Activated CD4-positive, alpha-beta T cell treated with anti-CD3 and anti-CD28 coated beads, Interleukin-2, amount 10 ng/mL, durations not matched to agents 7 days and 5 days (primary cell): ENCODE measurements at regions not wholly inside any gene's neighbourhood (a gene's known extent, or its start where the extent isn't known, plus 50 kb on each side); places are given as distances from the start of the nearest gene placed in this dataset.
"Not testable (repeated sequence)": the region's sequence is repeated elsewhere in the genome, so short reads cannot be mapped to it uniquely, and the experiment has no call there.

Source experiments
- CTCF ChIA-PET: fragments of 350-600 bp; sonication (Branson Sonifier 250); formaldehyde crosslinking; loops from one replicate; lab custom pipeline; 2021; ENCODE audit warnings: antibody characterized with exemption; lab: Charles Lee
- POLR2A ChIA-PET: fragments of 350-600 bp; sonication (Branson Sonifier 250); formaldehyde crosslinking; loops from one replicate; lab custom pipeline; 2021; ENCODE audit warnings: antibody characterized with exemption; lab: Charles Lee
- DNase-seq: peaks from one replicate; pipeline ENCODE4 v3.0.0-alpha.2; 2020
- H3K27ac Mint-ChIP-seq: one replicate; pipeline ENCODE4 v1.8.0; 2021; ENCODE audit warnings: mild to moderate bottlenecking, moderate library complexity, mixed read lengths
- H3K27me3 Mint-ChIP-seq: one replicate; pipeline ENCODE4 v1.8.0; 2021; ENCODE audit warnings: mixed read lengths
- H3K36me3 Mint-ChIP-seq: one replicate; pipeline ENCODE4 v1.8.0; 2021; ENCODE audit warnings: low read depth, mixed read lengths
- H3K4me1 Mint-ChIP-seq: one replicate; pipeline ENCODE4 v1.8.0; 2021; ENCODE audit warnings: mixed read lengths
- H3K4me3 Mint-ChIP-seq: one replicate; pipeline ENCODE4 v1.8.0; 2021; ENCODE audit warnings: mild to moderate bottlenecking, moderate library complexity, mixed read lengths
- H3K9me3 Mint-ChIP-seq: one replicate; pipeline ENCODE4 v1.8.0; 2021; ENCODE audit warnings: mixed read lengths

GRCh38 chr18:59971871-59972428 lies 72.2 kb downstream of the PMAIP1 start:
- no peaks in the 10 kb centered on the region for H3K36me3 Mint-ChIP-seq
- POLR2A ChIA-PET = no interaction called here
- H3K4me3 Mint-ChIP-seq = no peak overlapping the region
- H3K9me3 Mint-ChIP-seq = no peaks in the 10 kb centered on the region
- CTCF ChIA-PET = no interaction called here
- H3K27me3 Mint-ChIP-seq = peaks cover 18% of the 10 kb centered on the region
- peaks cover 10% of the 10 kb centered on the region for H3K4me1 Mint-ChIP-seq
- no peak for DNase-seq
- no peak overlapping the region for H3K27ac Mint-ChIP-seq

- DNase-seq, H3K27ac Mint-ChIP-seq, CTCF ChIA-PET, POLR2A ChIA-PET, H3K9me3 Mint-ChIP-seq, H3K36me3 Mint-ChIP-seq, H3K4me3 Mint-ChIP-seq, H3K4me1 Mint-ChIP-seq: not testable (repeated sequence)
- H3K27me3 Mint-ChIP-seq = peaks cover 19% of the 10 kb centered on the region
Measured at GRCh38 chr18:59971144-59971543, 71.3 kb downstream of the PMAIP1 start.

- DNase-seq, H3K4me1 Mint-ChIP-seq, POLR2A ChIA-PET, H3K9me3 Mint-ChIP-seq, H3K27ac Mint-ChIP-seq, H3K36me3 Mint-ChIP-seq, CTCF ChIA-PET, H3K4me3 Mint-ChIP-seq: not testable (repeated sequence)
- peaks cover 28% of the 10 kb centered on the region for H3K27me3 Mint-ChIP-seq
Measured at GRCh38 chr18:59969477-59970028, 69.8 kb downstream of the PMAIP1 start.

- CTCF ChIA-PET = interaction anchor here (0.6 kb wide), 1 partner anchor 10 kb away, joined by 3 read pairs; no protein-coding TSS in a partner anchor
- DNase-seq = no peak
- H3K27me3 Mint-ChIP-seq = peaks cover 29% of the 10 kb centered on the region
- H3K4me3 Mint-ChIP-seq = no peak overlapping the region
- peaks cover 10% of the 10 kb centered on the region for H3K4me1 Mint-ChIP-seq
- H3K9me3 Mint-ChIP-seq = no peaks in the 10 kb centered on the region
- no peaks in the 10 kb centered on the region for H3K36me3 Mint-ChIP-seq
- POLR2A ChIA-PET = no interaction called here
- no peak overlapping the region for H3K27ac Mint-ChIP-seq
Measured at GRCh38 chr18:59968583-59968982, 68.8 kb downstream of the PMAIP1 start.

- no peak overlapping the region for H3K27ac Mint-ChIP-seq
- POLR2A ChIA-PET = no interaction called here
- H3K36me3 Mint-ChIP-seq = no peaks in the 10 kb centered on the region
- CTCF ChIA-PET = interaction anchor here (1.9 kb wide), 1 partner anchor 14 kb away, joined by 7 read pairs; no protein-coding TSS in a partner anchor
- no peak overlapping the region for H3K4me3 Mint-ChIP-seq
- H3K4me1 Mint-ChIP-seq = peaks cover 10% of the 10 kb centered on the region
- no peaks in the 10 kb centered on the region for H3K9me3 Mint-ChIP-seq
- no peak for DNase-seq
- peaks cover 34% of the 10 kb centered on the region for H3K27me3 Mint-ChIP-seq
Measured at GRCh38 chr18:59967878-59968277, 68.1 kb downstream of the PMAIP1 start.

- H3K36me3 Mint-ChIP-seq = no peaks in the 10 kb centered on the region
- H3K4me1 Mint-ChIP-seq = peaks cover 10% of the 10 kb centered on the region
- ChIA-PET POLR2A (no interaction called here), CTCF (interaction anchor here (0.9 to 1.9 kb wide), 2 partner anchors 13 to 143 kb away, joined by 3 to 7 read pairs; no protein-coding TSS in a partner anchor)
- no peak for DNase-seq
- no peak overlapping the region for H3K27ac Mint-ChIP-seq
- H3K4me3 Mint-ChIP-seq = no peak overlapping the region
- peaks cover 34% of the 10 kb centered on the region for H3K27me3 Mint-ChIP-seq
- H3K9me3 Mint-ChIP-seq = no peaks in the 10 kb centered on the region
Measured at GRCh38 chr18:59966913-59967312, 67.1 kb downstream of the PMAIP1 start.

- H3K4me1 Mint-ChIP-seq = peaks cover 5% of the 10 kb centered on the region
- CTCF ChIA-PET = interaction anchor here (0.5 to 2.4 kb wide), 3 partner anchors 9 to 154 kb away, joined by 3 to 6 read pairs (median 3); no protein-coding TSS in a partner anchor
- H3K9me3 Mint-ChIP-seq = no peaks in the 10 kb centered on the region
Measured at GRCh38 chr18:59963229-59963628, 63.4 kb downstream of the PMAIP1 start.

GRCh38 chr18:59961070-59961469 lies 61.3 kb downstream of the PMAIP1 start:
- H3K36me3 Mint-ChIP-seq = no peaks in the 10 kb centered on the region
- CTCF ChIA-PET = no interaction called here
- DNase-seq = no peak
- no peak overlapping the region for H3K4me3 Mint-ChIP-seq
- H3K9me3 Mint-ChIP-seq = no peaks in the 10 kb centered on the region
- H3K27me3 Mint-ChIP-seq = peaks cover 28% of the 10 kb centered on the region
- POLR2A ChIA-PET = no interaction called here
- H3K27ac Mint-ChIP-seq = no peak overlapping the region
- peaks cover 9% of the 10 kb centered on the region for H3K4me1 Mint-ChIP-seq

More at GRCh38 chr18:59963229-59963628, 63.4 kb downstream of the PMAIP1 start:
- no peak for DNase-seq
- Mint-ChIP-seq H3K27me3 (peaks cover 30% of the 10 kb centered on the region), H3K27ac (no peak overlapping the region), H3K4me3 (no peak overlapping the region), H3K36me3 (no peaks in the 10 kb centered on the region)
- POLR2A ChIA-PET = no interaction called here

- Mint-ChIP-seq H3K4me1 (peaks cover 9% of the 10 kb centered on the region), H3K36me3 (no peaks in the 10 kb centered on the region), H3K4me3 (no peak overlapping the region), H3K27me3 (peaks cover 26% of the 10 kb centered on the region), H3K27ac (no peak overlapping the region), H3K9me3 (no peaks in the 10 kb centered on the region)
- no peak for DNase-seq
- CTCF ChIA-PET = no interaction called here
- POLR2A ChIA-PET = no interaction called here
Measured at GRCh38 chr18:59960272-59960671, 60.5 kb downstream of the PMAIP1 start.

- DNase-seq = no peak
- Mint-ChIP-seq H3K4me1 (peaks cover 14% of the 10 kb centered on the region), H3K9me3 (no peaks in the 10 kb centered on the region), H3K36me3 (no peaks in the 10 kb centered on the region), H3K4me3 (no peak overlapping the region), H3K27me3 (peaks cover 24% of the 10 kb centered on the region), H3K27ac (no peak overlapping the region)
- CTCF ChIA-PET = no interaction called here
- POLR2A ChIA-PET = no interaction called here
Measured at GRCh38 chr18:59959606-59960005, 59.8 kb downstream of the PMAIP1 start.

GRCh38 chr18:59959073-59959472 lies 59.3 kb downstream of the PMAIP1 start:
- CTCF ChIA-PET = no interaction called here
- Mint-ChIP-seq H3K4me1 (peaks cover 17% of the 10 kb centered on the region), H3K9me3 (no peaks in the 10 kb centered on the region), H3K27ac (no peak overlapping the region), H3K36me3 (no peaks in the 10 kb centered on the region), H3K4me3 (no peak overlapping the region), H3K27me3 (peaks cover 25% of the 10 kb centered on the region)
- POLR2A ChIA-PET = no interaction called here
- DNase-seq = no peak

- no peak for DNase-seq
- POLR2A ChIA-PET = no interaction called here
- no peaks in the 10 kb centered on the region for H3K36me3 Mint-ChIP-seq
- H3K4me3 Mint-ChIP-seq = no peak overlapping the region
- H3K4me1 Mint-ChIP-seq = peaks cover 17% of the 10 kb centered on the region
- CTCF ChIA-PET = interaction anchor here (0.9 kb wide), 1 partner anchor 11 kb away, joined by 3 read pairs; no protein-coding TSS in a partner anchor
- H3K27me3 Mint-ChIP-seq = peaks cover 20% of the 10 kb centered on the region
- H3K9me3 Mint-ChIP-seq = no peaks in the 10 kb centered on the region
- no peak overlapping the region for H3K27ac Mint-ChIP-seq
Measured at GRCh38 chr18:59957957-59958356, 58.2 kb downstream of the PMAIP1 start.

- Mint-ChIP-seq H3K4me3 (no peak overlapping the region), H3K4me1 (peaks cover 22% of the 10 kb centered on the region), H3K36me3 (no peaks in the 10 kb centered on the region), H3K27ac (no peak overlapping the region), H3K27me3 (peaks cover 17% of the 10 kb centered on the region), H3K9me3 (no peaks in the 10 kb centered on the region)
- POLR2A ChIA-PET = no interaction called here
- CTCF ChIA-PET = interaction anchor here (0.6 to 2.3 kb wide), 4 partner anchors 9 to 29 kb away, joined by 3 to 7 read pairs (median 6); no protein-coding TSS in a partner anchor
- no peak for DNase-seq
Measured at GRCh38 chr18:59954755-59955156, 55.0 kb downstream of the PMAIP1 start.
